ENCODE measurements at regions not wholly inside any gene's neighbourhood (a gene's known extent, or its start where the extent isn't known, plus 50 kb on each side); places are given as distances from the start of the nearest gene placed in this dataset.

DNA sequence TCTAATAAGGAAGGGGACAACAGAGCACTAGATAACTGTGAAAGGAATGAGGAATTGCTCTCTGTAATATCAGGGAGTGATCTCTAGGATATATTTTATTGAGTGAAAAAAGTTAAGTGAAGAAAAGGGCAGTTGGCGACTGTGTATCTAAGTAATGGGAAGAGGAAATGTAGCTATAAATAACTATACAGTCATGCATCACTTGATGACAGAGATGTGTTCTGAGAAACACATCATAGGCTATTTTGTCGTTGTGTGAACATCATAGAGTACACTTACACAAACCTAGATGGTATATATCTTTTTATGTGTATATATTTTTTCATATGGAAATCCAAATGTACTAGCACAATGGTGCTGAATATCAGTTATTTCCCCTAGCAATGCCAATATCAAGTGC is 329.3 kb downstream of the TXNL1 start:
- no peak for DNase-seq (ENCODE audit: low read depth)
- H3K4me3 ChIP-seq (ENCODE audit: low read depth, low read length) = no peak overlapping the region
- TF ChIP-seq, protein P1, sequence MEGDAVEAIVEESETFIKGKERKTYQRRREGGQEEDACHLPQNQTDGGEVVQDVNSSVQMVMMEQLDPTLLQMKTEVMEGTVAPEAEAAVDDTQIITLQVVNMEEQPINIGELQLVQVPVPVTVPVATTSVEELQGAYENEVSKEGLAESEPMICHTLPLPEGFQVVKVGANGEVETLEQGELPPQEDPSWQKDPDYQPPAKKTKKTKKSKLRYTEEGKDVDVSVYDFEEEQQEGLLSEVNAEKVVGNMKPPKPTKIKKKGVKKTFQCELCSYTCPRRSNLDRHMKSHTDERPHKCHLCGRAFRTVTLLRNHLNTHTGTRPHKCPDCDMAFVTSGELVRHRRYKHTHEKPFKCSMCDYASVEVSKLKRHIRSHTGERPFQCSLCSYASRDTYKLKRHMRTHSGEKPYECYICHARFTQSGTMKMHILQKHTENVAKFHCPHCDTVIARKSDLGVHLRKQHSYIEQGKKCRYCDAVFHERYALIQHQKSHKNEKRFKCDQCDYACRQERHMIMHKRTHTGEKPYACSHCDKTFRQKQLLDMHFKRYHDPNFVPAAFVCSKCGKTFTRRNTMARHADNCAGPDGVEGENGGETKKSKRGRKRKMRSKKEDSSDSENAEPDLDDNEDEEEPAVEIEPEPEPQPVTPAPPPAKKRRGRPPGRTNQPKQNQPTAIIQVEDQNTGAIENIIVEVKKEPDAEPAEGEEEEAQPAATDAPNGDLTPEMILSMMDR (IDR thresholded peaks at IDR 0.05; ENCODE audit: insufficient read depth, low read depth, low read length) = no peak

DNA sequence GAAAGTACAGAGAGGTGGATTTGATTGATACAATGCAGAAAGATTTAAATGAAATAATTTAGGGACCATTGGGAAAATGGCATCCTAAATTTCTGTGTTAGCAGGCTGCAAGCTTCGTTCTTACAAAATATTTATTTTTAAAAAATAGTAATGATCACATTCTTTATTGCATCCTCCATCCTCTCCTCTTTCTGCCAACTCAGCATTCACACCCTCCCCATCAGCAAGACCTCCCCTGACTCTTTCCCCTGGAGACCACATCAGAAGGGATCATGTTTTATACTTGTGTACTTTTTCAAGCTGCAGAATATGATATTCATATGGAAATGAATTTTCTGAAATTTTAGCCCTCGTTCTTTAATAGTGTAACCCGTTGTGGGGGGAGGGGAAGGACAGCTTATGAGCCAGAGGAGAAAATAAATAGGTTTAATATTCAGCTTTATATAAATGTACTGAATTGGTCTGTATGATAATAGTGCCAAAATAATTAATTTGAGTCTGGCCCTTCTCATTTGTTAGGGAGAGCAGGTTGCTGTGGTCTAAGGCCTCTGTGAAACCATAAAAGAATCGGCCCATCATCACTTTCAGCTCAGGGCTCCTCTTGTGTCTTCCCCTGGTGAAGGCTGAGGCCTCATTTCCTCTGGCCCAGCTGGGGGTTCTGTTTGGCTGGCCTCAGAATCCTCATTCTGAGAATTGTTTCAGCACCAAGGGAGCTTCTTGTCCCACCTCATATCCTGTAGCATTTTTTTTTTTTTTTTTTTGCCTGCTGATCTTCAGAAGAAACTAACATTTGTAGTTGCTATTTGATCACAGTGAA is 330.8 kb downstream of the TXNL1 start:
- DNase-seq (ENCODE audit: low read depth) = no peak
- no peak overlapping the region for H3K4me3 ChIP-seq (ENCODE audit: low read depth, low read length)
- TF ChIP-seq, protein P1 (IDR thresholded peaks at IDR 0.05; ENCODE audit: insufficient read depth, low read depth, low read length) = no peak

DNA sequence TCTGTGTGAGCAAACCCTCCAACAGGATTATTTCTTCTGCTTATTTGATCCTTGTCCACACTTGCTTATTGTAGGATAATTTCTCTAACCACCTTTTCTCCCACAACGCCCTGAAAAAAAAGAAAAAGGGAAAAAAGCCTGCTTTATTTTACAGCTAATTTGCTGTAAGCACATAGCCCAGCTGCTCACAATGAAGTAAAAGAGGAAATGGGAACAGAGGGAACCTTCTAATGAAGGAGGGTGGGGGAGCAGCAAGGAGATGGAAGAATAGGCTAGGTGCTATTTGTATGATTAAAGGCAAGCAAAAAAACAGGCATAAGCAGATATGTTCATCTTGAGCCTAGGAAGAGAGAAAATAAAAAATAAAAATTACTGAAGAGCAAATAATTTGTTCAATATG is 331.6 kb downstream of the TXNL1 start:
- no peak overlapping the region for H3K4me3 ChIP-seq (ENCODE audit: low read depth, low read length)
- TF ChIP-seq, protein P1 (IDR thresholded peaks at IDR 0.05; ENCODE audit: insufficient read depth, low read depth, low read length) = no peak
- DNase-seq (ENCODE audit: low read depth) = no peak

DNA sequence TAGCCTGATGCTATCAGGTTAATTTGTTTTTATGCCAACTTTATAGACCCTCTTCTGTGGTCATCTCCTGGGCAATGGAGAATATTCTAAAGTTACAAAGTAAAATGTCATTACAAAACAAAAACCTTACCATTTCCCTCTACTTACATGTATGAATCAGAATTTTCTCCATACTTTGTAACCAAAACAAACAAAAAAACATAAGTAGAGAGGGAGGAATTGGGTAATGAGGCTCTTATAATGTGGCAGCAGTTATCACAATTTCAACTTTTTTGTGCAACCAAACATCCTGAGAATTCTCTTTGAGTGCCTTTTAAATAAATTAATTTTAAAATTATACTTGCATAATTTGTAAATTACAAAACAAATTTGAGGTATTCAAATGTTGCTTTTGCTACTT is 332.8 kb downstream of the TXNL1 start:
- TF ChIP-seq, protein P1 (IDR thresholded peaks at IDR 0.05; ENCODE audit: insufficient read depth, low read depth, low read length) = no peak
- DNase-seq (ENCODE audit: low read depth) = no peak

DNA sequence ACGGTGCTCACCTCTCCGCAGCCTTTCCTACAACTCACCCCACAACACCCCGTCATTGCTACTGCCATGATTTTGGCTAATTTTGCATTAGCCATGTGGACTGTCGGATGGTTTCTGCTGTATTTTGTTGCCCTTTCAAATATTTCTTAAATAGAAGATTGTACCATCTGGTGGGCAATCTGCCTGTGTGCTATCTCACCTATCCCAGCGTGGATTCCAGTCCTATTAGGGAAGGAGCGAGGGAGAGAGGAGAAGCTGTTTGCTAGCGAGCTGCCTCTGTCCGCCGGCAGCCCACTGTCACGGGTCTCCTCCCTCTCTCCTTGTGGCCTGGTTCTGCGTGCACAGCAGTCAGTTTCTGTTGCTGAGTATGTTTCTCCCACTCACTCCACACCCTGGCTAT is 336.2 kb downstream of the TXNL1 start:
- no peak overlapping the region for H3K4me3 ChIP-seq (ENCODE audit: low read depth, low read length)
- no peak for DNase-seq (ENCODE audit: low read depth)
- TF ChIP-seq, protein P1 (IDR thresholded peaks at IDR 0.05; ENCODE audit: insufficient read depth, low read depth, low read length) = no peak

More for the DNA sequence above, 332.8 kb downstream of the TXNL1 start:
- H3K4me3 ChIP-seq (ENCODE audit: low read depth, low read length) = no peak overlapping the region

DNA sequence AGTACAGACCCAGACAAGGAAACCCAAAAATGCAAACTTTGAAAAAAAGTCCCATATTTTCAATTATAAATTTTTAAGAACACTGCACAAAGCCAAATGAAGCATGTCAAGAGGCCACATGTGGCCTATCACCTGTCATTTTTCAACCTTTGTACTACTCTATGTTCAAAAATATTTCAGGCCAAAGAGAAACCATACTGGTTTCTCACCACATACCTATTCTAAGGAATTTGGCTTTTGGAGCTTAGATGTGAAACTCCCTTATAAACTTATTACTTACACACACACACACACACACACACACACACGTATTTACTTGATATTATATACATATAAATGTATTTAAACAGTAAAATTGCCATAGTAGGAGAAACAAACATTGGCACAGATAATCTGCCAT is 338.7 kb downstream of the TXNL1 start:
- DNase-seq (ENCODE audit: low read depth) = no peak
- no peak overlapping the region for H3K4me3 ChIP-seq (ENCODE audit: low read depth, low read length)

More for the DNA sequence above, 338.7 kb downstream of the TXNL1 start:
- TF ChIP-seq, protein P1 (IDR thresholded peaks at IDR 0.05; ENCODE audit: insufficient read depth, low read depth, low read length) = no peak
